ENCODE measurements at regions not wholly inside any gene's neighbourhood (a gene's known extent, or its start where the extent isn't known, plus 50 kb on each side); places are given as distances from the start of the nearest gene placed in this dataset.

DNA sequence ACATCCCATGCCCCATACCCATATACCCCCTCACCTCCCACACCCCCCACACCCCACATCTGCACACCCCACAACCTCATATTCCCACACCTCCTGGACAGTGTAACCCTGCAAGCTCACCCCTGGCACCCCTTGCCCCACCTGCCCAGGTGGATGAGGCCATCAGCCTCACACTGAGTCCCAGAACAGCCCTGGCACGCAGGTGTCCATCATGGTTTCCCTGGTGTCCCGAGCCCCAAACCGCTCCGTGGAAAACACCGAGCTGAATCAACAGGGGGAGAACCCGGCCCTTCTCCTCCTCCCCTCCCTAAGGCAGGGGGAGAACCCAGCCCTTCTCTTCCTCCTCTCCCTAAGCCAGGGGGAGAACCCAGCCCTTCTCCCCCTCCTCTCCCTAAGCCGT lies 415.6 kb upstream of the SALL3 start:
- no peak for DNase-seq (ENCODE audit: low read depth in 2 of 2)

DNA sequence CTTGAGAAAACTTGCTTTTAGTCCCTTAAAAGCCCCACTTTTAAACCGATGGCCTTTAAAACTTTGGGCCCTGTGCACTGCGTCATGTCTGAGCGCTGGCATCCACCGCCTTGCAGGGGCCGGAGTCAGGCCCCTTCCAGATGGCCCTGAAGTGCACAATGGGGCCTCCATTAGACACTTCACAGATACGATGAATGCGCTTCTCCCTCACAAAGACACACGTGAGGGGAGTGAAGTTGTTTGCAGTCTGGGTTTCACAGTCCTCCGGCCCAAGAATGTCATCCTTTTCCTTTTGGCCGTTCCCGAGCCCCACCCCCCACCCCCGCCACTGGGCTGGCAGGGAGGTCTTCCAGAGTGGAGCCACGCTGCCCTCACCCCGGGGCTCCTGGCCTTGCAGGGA lies 415.1 kb upstream of the SALL3 start:
- DNase-seq (ENCODE audit: low read depth in 2 of 2), result no peak

GRCh38 chr18:78565240-78565639 lies 414.4 kb upstream of the SALL3 start:
- no peak for DNase-seq (ENCODE audit: low read depth in 2 of 2)

- no peak for DNase-seq (ENCODE audit: low read depth in 2 of 2)
Observed at GRCh38 chr18:78566065-78566464, 413.6 kb upstream of the SALL3 start.

GRCh38 chr18:78566720-78567119 lies 412.9 kb upstream of the SALL3 start:
- no peak for DNase-seq (ENCODE audit: low read depth in 2 of 2)

GRCh38 chr18:78571063-78571785 lies 408.4 kb upstream of the SALL3 start:
- DNase-seq (ENCODE audit: low read depth in 2 of 2), result no peak

GRCh38 chr18:78571831-78572347 lies 407.7 kb upstream of the SALL3 start:
- DNase-seq (ENCODE audit: low read depth in 2 of 2), result no peak

GRCh38 chr18:78573773-78574172 lies 405.8 kb upstream of the SALL3 start:
- no peak for DNase-seq (ENCODE audit: low read depth in 2 of 2)

GRCh38 chr18:78576967-78577366 lies 402.7 kb upstream of the SALL3 start:
- no peak for DNase-seq (ENCODE audit: low read depth in 2 of 2)

DNA sequence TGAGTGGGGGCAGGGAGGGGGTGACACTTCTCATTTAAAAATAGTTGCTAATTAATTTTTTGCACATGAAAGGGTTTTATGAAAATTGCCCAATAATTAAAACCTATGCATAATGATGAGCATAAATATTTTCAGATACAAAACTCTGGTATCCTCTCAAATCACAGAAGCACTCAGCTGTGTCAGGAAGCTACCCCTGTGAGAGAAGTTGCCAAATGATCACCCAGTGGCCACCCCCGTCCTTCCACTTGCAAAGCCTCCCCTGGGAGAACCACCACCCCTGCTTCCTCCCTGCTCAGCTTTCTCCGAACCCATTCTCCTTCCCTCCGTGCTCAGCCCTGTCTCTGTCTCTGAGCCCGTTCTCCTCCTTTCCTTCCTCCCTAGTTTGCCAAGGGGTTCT lies 400.2 kb upstream of the SALL3 start:
- no peak for DNase-seq (ENCODE audit: low read depth in 2 of 2)

DNA sequence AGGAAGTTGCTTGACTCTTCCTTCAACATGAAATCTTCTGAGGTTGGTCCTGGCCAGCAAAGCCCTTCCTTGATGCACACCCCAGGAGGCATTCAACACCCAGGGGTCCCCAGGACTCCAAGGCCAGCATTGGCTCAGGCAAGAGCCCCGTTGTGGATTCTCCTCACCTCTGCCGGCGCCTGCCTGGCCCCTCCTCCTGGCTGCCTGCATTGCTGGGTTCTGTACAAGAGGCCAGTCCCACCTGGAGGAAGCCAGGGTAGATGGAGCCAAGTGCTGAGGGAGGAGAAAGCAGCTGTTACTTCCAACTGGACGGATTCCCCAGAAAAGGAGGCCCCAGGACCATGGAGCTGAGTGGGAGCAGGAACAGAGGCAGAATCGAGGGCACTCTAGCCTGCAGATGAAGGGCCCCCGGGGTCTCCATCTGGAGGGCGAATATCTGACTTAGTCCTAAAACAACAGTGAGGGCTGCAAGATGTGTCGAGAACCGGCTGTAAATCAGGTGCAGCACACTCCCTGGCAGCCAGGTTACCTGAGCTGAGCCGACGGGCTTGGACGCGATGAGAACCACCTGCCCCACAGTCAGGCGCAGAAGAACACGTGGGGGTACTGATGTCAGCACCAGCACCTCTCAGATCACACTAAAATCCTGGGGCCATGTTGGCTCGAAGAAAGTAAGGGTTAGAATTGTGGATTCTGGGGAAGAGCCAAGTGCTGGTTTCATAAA lies 399.6 kb upstream of the SALL3 start:
- DNase-seq (ENCODE audit: low read depth in 2 of 2), result no peak

DNA sequence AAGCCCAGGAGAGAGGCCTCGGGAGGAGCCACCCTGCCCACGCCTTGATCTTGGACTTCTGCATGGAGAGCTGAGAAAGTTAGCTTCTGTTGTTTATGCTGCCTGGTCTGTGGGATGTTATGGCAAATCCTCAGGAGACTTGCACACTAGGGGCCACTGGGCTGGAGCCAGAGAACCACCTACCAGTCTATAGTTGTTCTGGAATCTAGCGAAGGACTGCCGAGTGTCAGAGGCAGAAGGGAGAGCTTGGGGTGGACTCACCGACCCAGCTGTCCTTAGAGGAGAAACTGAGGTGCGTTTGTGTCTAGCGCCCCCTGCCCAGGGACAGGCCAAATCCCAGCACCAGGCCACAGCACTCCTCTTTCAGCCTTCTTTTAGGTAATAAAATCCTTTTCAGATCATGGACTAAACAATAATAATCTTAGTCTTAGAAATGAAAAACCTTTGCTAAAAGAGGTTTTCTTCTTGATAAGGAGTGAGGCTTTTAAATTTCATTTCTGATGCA lies 398.7 kb upstream of the SALL3 start:
- no peak for DNase-seq (ENCODE audit: low read depth in 2 of 2)

DNA sequence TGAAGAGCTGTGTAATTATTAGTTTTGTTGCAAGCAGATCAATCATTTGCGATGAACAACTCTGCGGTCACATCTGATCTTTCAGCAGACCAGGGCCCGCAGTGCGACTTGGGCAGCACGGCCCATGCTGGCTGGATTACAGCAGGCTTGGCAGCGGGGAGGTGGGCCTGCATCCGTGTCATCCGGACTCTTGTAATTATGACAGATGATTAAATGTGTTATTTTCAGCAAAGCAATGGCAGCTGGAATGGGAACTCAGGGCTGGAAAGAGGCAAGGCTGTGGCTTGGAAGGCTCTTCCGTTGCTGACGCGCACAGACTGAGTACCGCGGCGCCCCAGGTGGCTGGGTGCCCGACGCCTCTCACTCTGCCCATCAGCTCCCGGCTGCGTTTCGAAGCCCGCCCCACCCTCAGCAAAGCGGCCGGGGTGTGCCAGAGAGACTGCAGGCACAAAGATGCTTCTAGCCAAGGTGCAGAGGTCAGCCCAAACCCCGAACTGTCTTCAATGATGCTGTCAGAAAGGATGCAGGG lies 397.4 kb upstream of the SALL3 start:
- DNase-seq (ENCODE audit: low read depth in 2 of 2), result no peak

DNA sequence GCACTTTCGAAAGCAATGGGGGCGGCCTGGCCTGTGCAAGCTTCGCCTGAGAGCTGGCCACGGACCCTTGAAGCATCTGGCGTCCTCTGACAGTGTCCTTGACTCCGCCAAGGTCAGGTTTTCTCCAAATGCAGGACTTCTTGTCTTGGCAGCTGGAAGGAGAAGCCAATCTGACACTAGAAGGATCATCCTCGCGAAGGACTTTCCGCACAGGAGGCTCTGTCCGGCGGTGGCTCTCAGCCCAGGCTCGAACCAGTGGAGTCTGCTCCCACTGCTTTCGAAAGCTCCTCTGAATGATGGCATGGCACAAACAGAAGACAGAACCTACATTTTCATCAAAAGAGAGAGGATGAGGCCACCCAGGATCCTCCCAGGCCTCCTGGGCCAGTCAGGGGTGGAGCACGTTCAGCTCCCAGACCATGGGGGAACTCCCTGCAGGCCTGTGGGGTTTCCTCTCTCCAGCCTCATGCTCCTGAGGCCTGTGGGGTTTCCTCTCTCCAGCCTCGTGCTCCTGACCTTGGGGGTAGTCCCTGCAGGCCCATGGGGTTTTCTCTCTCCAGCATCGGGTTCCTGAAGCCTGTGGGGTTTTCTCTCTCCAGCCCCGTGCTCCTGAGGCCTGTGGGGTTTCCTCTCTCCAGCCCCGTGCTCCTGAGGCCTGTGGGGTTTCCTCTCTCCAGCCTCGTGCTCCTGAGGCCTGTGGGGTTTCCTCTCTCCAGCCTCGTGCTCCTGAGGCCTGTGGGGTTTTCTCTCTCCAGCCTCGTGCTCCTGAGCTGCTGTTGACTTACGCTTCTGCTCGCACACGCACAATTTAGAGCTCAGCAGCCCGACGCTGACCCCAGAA lies 396.5 kb upstream of the SALL3 start:
- no peak for DNase-seq (ENCODE audit: low read depth in 2 of 2)

DNA sequence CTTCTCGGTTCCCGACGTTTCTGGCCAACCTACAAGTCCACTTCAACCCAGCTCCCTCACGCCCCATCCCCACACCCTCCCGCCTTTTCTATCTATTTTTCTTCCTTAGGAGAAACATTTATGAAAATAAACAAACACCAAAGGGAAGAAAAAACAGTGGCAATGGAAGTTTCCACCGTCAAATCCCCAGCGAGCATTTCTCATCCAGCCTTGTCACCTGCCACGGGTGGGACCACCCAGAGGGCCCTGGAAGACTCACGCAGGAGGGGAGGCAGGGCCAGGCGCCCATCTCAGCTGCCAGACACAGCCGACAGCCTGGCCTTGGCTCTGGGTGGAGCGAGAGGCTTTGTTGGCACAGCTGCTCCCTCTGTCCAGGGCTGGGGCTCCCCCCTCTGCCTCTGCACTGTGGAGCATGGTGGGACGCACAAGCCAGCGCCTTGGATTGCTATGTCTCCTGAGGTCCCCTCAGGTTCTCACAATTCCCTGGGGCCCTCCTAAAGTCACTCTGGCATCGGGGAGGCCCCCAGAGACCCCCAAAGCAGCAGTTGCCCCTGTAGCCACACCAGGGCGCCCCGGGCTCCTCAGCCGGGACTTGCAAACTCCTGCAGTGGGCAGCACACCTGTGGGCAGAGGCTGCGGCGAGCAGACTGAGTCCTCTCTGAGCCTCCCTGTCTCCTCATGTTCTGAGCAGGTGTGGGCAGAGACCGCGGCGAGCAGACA lies 395.7 kb upstream of the SALL3 start:
- DNase-seq (ENCODE audit: low read depth in 2 of 2), result no peak

- DNase-seq (ENCODE audit: low read depth in 2 of 2), result no peak
Observed at GRCh38 chr18:78584459-78585022, 395.1 kb upstream of the SALL3 start.

GRCh38 chr18:78586586-78586985 lies 393.0 kb upstream of the SALL3 start:
- DNase-seq (ENCODE audit: low read depth in 2 of 2), result no peak

DNA sequence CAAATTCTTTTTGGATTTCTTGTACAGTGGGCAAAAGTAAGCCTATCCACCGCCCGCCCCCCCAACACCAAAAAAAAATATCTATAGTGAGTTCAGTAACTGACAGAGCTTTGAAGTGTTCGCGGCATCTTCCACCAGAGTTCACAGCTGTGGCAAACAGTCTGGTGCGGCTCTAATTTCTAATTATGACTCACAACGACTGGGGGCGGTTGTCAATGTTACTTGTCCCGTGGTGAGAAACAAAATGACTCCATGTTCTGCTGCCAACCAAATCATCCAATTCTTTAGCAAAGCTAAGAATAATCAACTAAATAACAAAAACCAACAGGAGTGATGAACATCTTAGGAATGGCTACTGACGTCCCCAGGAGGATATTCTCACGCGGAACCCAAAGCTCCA lies 392.5 kb upstream of the SALL3 start:
- no peak for DNase-seq (ENCODE audit: low read depth in 2 of 2)

GRCh38 chr18:78587626-78588600 lies 391.7 kb upstream of the SALL3 start:
- DNase-seq (ENCODE audit: low read depth in 2 of 2), result no peak

Measured in stimulated activated CD4-positive, alpha-beta T cell treated with anti-CD3 and anti-CD28 coated beads, Interleukin-12 subunit alpha, Interleukin-12 subunit beta, amount 100 ng/mL, for 24 hours (primary cell).